GM18505 (cell line): ENCODE measurements at regions not wholly inside any gene's neighbourhood (a gene's known extent, or its start where the extent isn't known, plus 50 kb on each side); places are given as distances from the start of the nearest gene placed in this dataset.

Experiments used
- ATAC-seq: cut with Tn5 transposase; IDR thresholded peaks from one replicate; pipeline ENCODE4 v1.9.1; 2021; ENCODE audit not compliant: unreplicated experiment
- POLR2A ChIP-seq: IDR thresholded peaks from 4 replicates; pipeline ENCODE4 v1.6.1; 2011; ENCODE audit warnings: borderline replicate concordance; ENCODE audit not compliant: insufficient read depth, insufficient read length; ENCODE audit errors: extremely low read depth

DNA sequence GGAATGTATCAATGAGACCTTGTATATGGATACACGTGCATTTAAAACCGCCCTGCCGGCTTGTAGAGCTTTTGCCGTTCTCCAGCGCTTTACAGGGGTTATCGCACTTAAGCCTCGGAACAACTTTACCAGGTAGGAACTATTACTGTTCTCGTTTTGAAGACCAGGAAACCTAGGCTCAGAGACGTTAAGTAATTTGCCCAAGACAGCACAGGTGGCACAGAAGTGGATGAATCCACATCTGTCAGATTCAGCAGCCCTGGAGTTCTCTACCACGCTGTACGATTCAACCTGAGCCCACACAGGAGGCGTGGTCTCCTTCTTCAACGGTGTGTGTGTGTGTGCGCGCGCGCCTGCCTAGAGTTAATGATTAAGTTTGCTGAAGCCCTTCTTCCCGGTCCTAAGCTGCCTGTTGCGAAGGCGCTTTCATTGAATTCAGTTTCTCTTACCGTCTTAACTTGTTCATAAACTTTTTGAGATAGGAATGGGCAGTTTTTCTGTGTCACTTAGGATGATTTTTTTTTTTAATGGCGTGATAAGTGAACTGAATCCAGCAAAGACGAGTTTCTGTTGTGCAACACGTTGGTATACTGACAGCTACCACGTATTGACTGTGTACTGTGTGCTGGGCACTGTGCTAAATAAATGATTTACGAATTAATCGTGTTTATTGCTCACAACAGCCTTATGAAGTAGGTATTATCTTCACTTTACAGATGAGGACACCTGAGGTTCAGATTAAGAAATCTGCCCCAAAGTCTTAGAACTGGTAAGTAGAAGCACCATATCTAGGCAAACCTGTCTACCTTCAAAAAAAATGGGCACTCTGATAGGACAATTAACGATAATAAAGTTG lies 67.4 kb downstream of the KCNRG start:
- no peak for TF ChIP-seq POLR2A
- peak; percentile 52 for ATAC-seq

DNA sequence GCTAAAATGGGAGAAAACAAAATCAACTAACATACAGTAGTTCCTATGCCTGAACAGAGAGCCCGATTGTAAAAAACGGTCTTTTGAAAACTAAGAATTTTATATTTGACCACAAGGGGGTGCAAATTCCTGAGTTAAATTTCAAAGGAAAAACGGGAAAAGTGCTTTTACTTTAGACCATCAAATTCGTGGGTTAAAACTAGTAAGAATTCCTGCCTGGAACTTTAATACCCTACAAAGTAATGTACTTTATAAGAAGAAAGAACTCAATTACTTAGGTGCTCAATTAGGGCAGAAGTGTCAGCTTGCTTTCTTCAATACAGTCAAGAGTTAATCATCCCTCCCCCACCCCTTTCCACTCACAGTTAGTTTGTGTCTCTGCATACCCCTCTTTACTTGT lies 69.8 kb downstream of the KCNRG start:
- ATAC-seq: no peak
- no peak for TF ChIP-seq POLR2A

DNA sequence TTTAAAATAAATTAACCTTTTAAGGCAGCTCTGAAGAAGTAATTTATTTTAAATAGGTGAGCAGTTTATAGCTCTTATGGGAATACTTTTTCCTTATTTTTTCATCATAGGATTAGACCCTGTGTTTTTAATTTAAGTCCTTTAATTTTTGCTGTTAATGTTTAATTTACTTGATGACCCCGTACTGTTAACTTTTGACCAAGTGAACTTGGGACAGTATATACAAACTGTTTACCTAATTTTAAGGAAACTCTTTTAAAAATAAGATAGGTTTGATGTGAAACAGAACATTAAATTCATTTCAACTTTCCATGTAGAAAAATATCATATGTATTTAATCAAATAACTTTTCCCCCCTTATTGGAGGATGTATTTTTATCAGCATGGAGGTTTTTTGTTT lies 74.4 kb downstream of the KCNRG start:
- TF ChIP-seq POLR2A: no peak
- no peak for ATAC-seq

DNA sequence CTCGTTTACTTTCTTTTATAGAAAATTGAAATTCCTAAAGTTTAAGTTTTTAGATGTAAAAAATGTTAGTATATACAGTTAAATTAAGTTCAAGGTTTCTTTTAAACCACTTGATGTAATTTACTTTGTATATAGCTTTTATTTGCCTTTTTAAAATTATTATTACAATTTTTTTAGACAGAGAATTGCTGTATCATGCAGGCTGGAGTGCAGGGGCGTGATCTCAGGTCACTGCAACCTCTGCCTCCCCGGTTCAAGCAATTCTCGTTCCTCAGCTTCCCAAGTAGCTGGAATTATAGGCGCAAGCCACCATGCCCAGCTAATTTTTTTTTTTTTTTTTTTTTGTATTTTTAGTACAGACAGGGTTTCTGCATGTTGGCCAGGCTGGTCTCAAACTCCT lies 75.0 kb downstream of the KCNRG start:
- ATAC-seq: no peak
- no peak for TF ChIP-seq POLR2A

DNA sequence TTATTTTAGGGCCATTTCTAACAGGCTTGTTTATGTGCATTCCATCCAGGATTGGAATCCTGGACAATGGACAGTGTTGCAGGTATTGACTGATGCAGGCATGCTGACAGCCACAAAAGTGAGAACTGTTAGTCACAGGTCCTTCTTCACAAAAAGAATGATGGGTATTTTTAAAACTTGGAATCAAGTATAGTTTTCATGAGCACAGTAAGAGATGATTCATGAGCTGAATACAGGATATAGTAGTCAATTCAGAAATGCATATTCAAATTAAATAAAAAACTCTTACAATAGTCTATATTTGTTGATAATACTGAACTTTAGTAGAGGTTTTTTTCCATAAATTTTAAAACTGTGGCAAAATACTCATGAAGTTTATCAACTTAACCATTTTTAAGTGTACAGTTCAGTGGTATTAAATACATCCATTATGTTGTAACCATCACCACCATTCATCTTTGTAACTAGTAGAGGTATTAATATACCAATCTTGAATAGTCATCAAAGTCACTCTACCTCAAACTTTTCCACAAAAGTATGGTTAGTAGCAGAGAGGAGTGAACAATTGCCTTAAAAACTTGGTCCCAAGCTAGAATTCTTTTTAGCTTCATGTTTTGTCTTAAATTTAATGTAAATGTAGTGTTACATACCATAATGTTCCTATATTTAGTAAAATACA lies 79.5 kb downstream of the KCNRG start:
- no peak for ATAC-seq
- no peak for TF ChIP-seq POLR2A

DNA sequence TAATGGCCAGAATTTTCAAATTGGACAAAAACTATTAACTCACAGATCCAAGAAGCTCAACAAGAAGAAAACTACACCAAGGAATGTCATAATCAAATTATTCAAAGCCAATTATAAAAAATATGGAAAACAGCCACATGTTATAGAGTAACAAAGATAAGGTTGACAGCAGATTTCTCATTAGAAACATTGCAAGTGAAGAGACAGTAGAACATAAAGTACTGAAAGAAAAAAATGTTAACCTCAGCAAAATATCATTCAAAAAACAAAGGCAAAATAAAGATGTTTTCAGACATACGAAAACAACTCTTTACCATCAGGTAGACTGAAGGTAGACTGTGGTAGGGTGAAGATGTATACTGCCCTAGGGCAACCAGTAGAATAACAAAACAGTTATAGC lies 83.4 kb downstream of the KCNRG start:
- TF ChIP-seq POLR2A: no peak
- ATAC-seq: no peak

DNA sequence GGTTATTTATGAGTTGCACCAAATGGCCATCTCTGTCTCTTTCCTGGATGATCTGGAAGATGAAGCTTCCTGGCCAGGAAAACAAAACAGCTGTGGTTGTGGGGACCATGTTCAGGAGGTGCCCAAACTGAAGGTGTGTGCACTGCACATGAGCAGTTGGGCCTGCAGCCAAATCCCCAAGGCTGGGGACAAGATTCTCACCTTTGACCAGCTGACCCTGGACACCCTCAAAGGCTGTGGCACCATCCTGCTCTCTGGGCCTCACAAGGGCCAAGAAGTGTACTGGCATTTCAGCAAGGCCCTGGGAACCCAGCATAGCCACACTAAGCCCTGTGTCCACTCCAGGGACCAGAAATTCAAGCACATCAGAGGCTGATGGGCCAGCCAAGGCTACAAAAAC lies 84.2 kb downstream of the KCNRG start:
- TF ChIP-seq POLR2A: no peak
- ATAC-seq: no peak

DNA sequence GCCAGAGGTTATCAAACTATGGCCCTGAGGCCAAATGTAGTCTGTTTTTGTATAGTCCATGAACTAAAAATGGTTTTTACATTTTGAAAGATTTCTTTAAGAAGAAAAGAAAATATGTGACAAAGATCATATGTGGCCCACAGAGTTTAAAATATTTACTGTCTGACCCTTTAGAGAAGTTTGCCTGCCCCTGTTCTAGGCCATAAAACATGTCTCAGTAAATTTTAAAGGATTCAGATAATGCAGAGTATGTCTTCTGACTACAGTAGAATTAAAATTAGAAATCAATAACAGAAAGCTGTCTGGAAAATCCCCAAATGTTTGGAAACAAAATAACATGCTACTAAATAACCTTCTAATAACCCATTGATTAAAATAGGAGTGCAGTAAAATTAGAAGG lies 86.3 kb downstream of the KCNRG start:
- ATAC-seq: no peak
- no peak for TF ChIP-seq POLR2A

DNA sequence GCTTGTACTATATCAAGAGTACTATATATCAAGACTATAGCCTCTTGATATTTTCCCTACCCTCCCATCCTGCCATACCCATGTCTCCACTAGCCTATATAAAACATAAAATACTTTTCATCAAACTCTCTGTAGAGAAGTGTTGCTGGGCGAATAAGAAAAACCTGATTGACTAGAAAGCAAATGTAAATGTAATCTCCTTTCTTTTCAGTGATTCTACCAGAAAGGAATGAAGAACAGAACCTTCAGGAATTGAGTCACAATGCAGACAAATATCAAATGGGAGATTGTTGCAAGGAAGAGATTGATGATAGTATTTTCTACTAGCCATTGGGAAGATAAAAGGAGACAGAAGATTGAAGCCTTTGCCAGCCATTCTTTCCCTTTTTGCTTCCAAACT lies 89.2 kb downstream of the KCNRG start:
- no peak for TF ChIP-seq POLR2A
- no peak for ATAC-seq

DNA sequence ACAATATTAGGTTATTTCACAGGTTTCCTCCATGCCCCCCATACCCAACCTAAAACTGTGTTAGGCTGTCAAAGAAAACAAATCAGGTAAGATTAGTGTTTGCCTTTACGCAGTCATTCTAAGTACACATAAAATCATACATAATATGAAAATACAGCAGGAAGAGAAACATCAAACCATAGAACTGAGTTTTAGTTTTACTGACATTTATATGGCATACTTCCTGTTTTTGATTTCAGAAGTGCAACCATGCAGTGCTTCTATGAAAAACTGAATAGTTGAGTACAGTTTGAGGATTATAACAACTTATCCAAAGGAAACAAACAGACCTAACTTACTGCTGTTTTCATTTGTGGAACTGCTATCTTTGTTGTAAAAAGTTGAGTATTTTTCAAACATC lies 91.3 kb downstream of the KCNRG start:
- TF ChIP-seq POLR2A: no peak
- ATAC-seq: peak; percentile 71

DNA sequence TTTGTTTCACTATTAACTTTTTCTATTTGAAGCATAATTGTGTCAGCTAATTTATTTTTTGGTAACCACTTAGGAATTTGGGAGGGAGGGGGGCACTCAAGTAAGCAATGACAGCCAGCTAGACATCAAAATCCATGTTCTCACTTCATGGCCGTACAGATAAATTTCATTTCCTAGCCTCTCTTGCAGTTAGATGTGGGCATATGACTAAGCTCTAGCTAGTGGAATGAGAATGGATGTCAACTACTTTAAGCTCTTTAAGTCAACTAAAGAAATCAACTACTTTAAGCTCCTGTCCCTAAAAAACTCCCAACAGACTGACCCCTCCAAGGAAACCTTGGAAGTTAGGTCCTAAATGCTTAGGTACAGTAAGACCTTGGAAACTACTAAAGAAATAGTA lies 92.0 kb downstream of the KCNRG start:
- no peak for ATAC-seq
- TF ChIP-seq POLR2A: no peak

DNA sequence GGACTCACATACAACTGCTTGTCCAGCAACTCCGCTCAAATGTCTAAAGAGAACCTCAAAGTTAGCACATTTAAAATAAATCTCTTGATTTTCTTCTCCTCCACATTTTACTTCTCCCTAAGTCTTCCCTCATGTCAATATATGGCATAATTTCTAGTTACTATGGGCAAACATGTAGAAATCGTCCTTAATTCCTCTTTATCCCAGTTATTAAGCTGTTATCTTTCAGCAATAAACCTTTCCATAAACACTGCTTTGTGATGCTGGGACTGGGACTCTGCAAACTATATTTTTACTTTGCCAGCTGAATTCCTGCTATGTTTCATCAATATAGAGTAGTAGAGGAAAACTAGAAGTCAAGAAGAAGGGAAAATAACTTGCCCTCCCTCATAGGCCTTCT lies 99.7 kb downstream of the KCNRG start:
- TF ChIP-seq POLR2A: no peak
- ATAC-seq: no peak

DNA sequence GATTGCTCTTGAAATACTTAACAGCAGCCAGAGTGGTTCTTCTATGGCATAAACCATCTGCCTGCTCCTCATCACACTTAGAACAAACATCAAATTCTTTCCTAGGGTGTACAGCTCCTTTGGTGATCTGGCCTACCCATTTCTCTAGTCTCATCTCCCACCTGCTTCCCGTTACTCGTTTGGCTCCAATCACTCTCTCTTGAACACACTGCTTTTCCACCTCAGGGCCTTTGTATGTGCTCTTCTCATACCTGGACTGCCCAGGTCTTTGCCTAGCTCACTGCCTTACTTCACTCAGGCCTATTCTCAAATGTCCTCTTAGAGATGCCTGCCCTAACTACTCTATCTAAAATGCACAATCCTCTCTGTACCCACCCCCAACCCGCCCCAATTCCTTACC lies 100.5 kb downstream of the KCNRG start:
- TF ChIP-seq POLR2A: no peak
- ATAC-seq: no peak

DNA sequence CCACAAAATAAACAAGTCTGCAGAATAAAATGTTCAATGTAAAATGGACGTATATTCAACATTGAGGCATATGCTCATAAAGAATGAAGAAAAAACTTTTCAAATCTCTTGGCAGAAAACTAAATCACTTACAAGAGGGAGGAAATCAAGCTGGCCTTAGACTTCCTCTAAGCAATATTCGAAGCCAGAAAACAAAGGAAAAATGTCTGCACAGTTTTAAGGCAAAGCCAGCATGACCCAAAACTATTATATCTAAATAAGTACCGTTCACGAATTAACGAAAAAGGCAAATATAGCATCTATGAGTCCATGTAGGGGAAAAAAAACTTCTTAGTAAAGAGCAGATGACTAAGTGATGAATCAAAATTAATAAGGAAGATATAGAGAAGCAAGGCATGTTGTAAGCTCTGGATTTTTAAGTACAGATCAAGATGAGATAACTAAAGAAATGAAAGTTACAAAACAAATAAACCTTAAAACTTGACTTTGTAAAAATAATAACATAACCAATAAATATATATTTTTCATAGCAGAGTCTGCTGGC lies 101.3 kb downstream of the KCNRG start:
- no peak for ATAC-seq
- TF ChIP-seq POLR2A: no peak
